ENCODE measurements at regions not wholly inside any gene's neighbourhood (a gene's known extent, or its start where the extent isn't known, plus 50 kb on each side); places are given as distances from the start of the nearest gene placed in this dataset.
"Not testable (repeated sequence)": the region's sequence is repeated elsewhere in the genome, so short reads cannot be mapped to it uniquely, and the experiment has no call there.

- DNase-seq: no peak
These were observed 186.3 kb downstream of the IGLL1 start for GRCh38 chr22:23393721-23394320.

GRCh38 chr22:23393199-23393598 lies 186.9 kb downstream of the IGLL1 start:
- not testable (repeated sequence) for DNase-seq

- DNase-seq: no peak
These were observed 187.5 kb downstream of the IGLL1 start for GRCh38 chr22:23392420-23393121.

- no peak for DNase-seq
These were observed 189.1 kb downstream of the IGLL1 start for GRCh38 chr22:23391022-23391421.

GRCh38 chr22:23389271-23390071 lies 190.6 kb downstream of the IGLL1 start:
- no peak for DNase-seq

- no peak for DNase-seq
These were observed 191.6 kb downstream of the IGLL1 start for GRCh38 chr22:23388517-23388890.

GRCh38 chr22:23387827-23388516 lies 192.1 kb downstream of the IGLL1 start:
- no peak for DNase-seq

GRCh38 chr22:23386822-23387580 lies 193.1 kb downstream of the IGLL1 start:
- no peak for DNase-seq

GRCh38 chr22:23385678-23386631 lies 194.1 kb downstream of the IGLL1 start:
- DNase-seq: peak; percentile 99

- no peak for DNase-seq
These were observed 195.0 kb downstream of the IGLL1 start for GRCh38 chr22:23384923-23385677.

GRCh38 chr22:23384431-23384830 lies 195.7 kb downstream of the IGLL1 start:
- DNase-seq: no peak

- no peak for DNase-seq
These were observed 196.4 kb downstream of the IGLL1 start for GRCh38 chr22:23383491-23384361.

GRCh38 chr22:23382428-23383218 lies 197.5 kb downstream of the IGLL1 start:
- no peak for DNase-seq

- no peak for DNase-seq
These were observed 198.2 kb downstream of the IGLL1 start for GRCh38 chr22:23381661-23382427.

GRCh38 chr22:23380911-23381310 lies 199.2 kb downstream of the IGLL1 start:
- DNase-seq: no peak

GRCh38 chr22:23380230-23380573 lies 199.9 kb downstream of the IGLL1 start:
- no peak for DNase-seq

- DNase-seq: not testable (repeated sequence)
These were observed 199.4 kb downstream of the BCR start for GRCh38 chr22:23379540-23380229.
